HG03095 (cell line): ENCODE measurements at regions not wholly inside any gene's neighbourhood (a gene's known extent, or its start where the extent isn't known, plus 50 kb on each side); places are given as distances from the start of the nearest gene placed in this dataset.
"Not testable (repeated sequence)": the region's sequence is repeated elsewhere in the genome, so short reads cannot be mapped to it uniquely, and the experiment has no call there.

Experiments used
- ATAC-seq: cut with Tn5 transposase; IDR thresholded peaks from one replicate; pipeline ENCODE4 v1.9.1; 2021; ENCODE audit warnings: moderate library complexity; ENCODE audit not compliant: unreplicated experiment

DNA sequence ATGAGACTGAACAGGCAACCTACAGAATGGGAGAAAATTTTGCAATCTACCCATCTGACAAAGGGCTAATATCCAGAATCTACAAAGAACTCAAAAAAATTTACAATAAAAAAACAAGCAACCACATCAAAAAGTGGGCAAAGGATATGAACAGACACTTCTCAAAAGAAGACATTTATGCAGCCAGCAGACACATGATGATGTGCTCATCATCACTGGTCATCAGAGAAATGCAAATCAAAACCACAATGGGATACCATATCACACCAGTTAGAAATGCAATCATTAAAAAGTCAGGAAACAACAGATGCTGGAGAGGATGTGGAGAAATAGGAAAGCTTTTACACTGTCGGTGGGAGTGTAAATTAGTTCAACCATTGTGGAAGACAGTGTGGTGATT, 51.7 kb upstream of the PAXBP1 start:
- ATAC-seq: not testable (repeated sequence)

DNA sequence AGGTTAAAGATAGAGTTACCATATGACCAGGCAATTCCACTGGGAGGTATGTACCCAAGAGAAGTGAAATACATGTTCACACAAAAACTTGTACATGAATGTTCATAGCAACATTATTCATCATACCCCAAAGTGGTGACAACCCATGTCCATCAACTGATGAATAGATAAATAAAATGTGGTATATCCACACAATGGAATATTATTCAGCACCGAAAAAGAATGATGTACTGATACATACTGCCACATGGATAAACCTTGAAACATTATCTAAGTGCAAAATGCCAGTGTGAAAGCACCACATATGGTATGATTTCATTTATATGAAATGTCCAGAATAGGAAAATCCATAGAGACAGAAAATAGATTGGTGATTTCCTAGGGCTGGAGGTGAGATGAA, 53.4 kb upstream of the PAXBP1 start:
- no peak for ATAC-seq

DNA sequence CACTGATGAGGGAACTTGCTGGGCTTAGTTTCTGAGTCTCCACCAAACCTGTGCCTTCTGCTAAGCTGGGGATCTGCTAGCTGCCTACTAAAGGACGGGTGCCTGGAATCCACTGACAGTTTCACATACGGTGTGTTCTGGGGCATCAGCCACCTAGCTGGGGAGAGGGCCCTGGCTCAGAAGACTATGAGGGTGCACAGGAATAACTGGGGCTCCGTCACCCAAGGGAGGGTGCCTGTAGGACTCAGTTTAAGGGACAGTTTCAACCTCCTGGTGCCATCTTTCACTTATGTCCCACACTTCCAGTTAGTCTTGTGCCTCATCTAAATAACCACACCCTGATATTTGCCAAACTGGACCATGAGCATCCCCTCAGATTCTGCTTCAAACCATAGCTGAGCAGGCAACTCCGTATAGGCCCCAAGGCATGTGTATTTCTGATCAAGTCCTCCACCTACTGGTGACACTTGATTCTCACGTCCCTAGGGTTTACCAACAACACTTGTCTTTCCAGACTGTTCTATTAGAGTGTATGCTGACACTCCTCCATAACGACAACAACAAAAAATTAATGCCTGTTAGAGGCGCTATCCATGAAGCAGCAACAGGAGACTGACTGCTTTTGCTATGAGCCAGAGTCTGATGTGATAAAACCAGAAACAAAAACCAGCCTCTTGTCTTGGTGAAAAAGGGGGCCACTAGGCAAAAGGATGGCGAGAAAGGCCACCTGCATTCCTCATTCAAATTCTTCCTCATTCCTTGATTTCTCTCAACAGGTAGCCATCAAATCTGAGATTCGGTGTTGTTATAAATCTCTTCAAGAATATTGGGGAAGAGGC, 55.0 kb upstream of the PAXBP1 start:
- peak; percentile 68 for ATAC-seq

DNA sequence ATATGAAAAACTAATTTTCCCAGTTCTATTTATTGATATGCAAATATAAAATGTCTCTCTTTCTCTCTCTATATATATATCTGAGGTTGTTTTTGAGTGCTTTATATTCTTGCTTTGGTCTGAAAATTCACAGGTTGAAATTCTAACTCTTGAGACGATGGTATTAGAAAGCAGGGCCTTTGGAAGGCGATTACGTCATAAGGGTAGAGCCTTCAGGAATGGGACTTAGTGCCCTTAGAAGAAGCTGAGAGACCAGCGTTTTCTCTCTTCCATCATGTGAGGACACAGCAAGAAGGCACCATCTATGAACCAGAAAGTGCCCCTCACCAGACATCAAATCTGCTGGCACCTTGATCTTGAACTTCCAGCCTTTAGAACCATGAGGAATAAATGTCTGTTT, 57.4 kb upstream of the PAXBP1 start:
- ATAC-seq: no peak

DNA sequence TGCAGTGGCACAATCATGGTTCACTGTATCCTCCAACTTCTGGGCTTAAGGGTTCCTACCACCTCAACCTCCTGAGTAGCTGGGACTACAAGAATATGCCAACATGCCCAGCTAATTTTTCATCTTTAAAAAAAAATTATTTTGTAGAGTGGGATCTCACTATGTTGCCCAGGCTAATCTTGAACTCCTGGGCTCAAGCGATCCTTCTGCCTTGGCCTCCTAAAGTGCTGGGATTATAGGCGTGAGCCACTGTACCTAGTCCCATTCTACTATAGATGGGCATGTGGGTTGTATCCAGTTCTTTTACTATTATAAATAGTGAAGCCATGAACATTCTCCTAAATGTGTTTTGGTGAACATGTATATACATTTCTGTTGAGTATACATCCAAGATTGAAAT, 57.9 kb upstream of the PAXBP1 start:
- ATAC-seq: no peak

DNA sequence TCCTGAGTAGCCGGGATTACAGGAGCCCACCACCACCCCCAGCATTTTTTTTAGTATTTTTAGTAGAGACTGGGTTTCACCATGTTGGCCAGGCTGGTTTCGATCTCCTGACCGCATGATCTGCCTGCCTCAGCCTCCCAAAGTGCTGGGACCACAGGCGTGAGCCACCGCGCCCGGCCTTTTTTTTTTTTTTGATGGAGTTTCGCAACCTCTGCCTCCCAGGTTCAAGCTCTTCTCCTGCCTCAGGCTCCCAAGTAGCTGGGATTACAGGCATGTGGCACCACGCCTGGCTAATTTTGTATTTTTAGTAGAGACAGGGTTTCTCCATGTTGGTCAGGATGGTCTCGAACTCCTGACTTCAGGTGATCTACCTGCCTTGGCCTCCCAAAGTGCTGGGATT, 60.2 kb upstream of the PAXBP1 start:
- ATAC-seq: not testable (repeated sequence)

DNA sequence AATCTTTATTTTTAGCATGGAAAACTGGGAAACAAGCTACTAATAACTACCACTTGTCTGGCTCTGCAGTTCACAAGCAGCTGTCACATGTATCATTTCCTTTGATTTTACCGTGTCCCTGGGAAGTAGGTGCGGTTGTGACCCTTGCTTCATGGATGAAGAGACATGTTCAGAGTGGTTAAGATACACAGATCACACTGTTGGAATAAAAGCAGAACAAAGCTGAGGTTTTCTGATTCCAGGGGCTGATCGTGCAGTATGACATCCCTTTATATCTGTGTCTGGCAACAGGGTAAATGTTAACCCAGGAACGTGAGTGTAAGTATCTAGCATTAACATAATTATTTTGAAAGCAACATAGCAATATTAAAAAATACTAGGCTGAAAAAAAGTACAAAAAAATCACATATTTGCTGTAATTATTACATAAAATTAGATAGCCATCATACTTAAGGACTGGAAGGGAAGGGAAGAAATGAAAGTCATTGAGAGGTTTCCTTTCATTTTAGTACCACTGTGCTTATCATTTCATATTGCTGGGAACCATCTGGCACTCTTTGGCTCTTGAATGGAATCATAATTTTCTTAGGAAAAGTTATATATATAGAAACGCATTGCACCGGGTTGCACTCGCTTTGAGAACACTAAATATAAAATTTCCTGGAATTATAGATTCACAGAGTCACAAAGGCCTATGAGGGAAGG, 62.8 kb upstream of the PAXBP1 start:
- no peak for ATAC-seq

DNA sequence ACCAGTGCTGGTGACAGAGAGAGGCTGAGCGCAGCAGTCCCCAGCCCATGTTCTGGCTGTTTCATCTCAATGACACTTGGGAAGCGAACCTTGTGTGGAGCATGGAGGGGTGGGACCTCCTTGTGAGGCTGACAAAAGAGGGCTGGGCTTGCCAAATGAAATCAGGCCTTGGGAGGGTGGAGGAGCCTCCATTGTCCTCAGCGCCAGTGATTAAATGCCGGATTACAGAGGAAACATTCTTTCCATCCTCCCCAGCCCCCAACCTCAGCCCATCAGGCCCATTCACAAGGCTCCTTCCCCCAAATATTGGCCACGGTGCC, 63.3 kb upstream of the PAXBP1 start:
- no peak for ATAC-seq

DNA sequence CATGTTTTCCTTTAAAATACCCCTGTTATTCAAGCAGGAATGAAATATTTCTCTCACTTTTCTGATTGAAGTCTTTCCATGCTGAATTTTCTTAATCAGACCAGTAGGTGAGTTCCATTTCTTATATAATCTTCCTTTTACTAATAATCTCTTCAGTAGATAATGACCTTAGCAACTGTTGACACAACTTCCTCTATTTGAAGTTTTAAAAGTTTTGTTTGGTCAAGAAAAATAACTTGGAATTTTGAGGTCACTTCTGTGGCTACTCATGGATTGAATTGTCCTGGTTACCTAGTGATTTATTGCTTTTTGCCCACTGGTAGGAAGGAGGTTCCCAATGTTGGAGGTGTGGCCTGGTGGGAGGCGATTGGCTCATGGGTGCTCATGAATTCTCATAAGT, 70.6 kb upstream of the PAXBP1 start:
- no peak for ATAC-seq

DNA sequence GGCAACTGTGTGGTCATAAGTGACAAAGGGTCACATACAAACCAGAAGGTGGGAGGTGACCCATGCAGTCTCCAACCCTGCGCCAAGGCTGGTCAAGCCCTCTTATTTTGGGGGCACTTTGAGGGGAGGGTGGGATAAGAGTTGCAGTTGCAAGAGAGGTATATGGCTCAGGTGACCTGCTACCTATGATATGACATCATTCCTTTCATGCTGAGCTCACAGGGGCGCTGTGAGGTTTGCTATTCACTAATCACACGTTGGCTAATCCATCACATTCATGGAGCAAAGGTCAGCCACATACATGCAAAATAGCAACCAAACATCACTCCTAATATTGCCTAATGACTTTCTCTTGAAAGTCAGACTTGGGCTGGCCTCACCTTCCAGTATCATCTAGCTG, 72.0 kb upstream of the PAXBP1 start:
- no peak for ATAC-seq

DNA sequence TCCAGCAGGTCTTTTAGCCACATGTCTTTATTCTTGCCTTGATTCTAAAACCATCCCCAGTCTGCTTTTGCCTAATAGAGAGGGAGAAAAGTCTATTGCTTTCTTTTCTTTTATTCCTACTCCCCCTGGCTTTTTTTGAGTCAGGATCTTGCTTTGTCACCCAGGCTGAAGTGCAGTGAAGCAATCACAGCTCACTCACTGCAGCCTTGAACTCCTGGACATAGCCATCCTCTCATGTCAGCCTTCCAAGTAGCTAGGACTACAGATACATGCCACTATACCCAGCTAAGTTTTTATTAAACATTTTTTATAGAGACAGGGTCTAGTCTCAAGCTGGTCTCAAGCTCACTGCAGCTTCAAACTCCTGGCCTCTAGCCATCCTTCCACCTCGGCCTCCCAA, 72.5 kb upstream of the PAXBP1 start:
- ATAC-seq: no peak

DNA sequence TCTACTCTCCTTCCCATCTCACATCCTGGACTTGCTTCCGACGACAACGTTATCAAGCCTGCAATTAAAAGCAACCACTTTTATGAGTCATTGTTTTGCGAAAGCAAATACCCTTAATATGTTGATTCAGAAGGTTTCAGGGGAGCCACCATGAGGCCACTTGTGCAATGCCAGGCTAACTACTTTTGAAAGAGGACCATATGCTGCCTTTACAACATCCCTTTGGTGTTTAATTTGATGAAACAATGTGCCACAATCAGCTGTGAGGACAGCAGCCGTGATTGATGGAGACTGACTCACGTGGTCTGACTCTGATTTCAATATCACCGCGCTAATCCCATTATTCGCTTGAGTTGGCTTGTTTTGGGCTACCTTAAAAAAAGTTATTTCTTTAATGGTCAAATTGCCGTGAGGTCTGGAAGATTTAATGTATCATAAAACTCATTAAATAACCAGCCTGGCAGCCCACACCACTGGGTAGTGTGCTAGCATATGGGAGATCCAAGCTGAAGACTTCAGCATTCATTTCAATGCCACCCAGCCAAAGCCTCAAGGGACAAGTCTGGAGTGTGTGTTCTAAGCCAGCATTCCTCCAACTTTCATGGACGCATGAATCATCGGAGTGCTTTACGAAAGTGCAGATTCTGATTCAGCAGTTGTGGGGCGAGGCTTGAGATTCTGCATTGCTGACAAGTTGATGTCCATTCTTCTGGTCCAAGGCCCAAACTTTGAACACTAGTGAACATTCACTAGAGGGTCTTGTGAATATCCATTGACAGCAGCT, 73.3 kb upstream of the PAXBP1 start:
- ATAC-seq: no peak

DNA sequence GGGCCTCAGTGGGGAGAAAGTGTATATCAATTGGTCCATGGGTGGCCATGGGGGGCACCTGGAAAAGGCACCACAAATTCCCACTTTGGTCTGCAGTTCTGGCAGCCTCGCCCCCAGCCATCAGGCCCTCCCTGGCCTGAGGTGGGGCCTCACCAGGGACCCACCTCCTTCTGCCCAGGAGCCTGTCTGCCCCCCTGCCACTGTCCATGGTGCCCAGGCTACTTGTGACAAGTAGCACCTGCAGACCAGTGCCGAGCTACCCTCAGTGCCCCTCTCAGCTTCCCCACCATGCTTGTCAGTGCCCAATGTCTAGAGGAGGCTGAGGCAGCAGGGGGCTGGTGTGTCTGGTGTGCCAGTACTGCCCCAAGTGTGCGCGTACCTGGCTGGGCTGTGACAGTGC, 87.1 kb upstream of the PAXBP1 start:
- ATAC-seq: no peak

DNA sequence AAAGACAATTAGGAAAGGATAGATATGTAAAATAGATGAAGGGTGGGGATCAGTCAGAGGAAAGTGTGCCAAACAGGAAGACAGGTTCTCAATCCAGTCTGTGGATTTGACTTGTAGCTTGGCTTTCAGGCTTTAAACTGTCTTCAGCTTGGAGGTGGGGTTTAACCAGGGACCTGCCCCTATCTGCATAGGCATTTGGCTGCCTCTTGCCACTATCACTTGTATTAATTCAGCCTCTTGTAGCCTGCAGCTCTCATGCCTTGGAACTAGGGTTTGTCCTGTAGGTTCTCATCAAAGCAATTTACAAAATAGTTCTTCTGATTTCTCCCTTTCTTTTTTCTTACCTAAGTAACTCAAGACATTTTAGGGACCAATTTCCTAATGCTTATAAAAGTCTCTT, 88.8 kb upstream of the PAXBP1 start:
- no peak for ATAC-seq

DNA sequence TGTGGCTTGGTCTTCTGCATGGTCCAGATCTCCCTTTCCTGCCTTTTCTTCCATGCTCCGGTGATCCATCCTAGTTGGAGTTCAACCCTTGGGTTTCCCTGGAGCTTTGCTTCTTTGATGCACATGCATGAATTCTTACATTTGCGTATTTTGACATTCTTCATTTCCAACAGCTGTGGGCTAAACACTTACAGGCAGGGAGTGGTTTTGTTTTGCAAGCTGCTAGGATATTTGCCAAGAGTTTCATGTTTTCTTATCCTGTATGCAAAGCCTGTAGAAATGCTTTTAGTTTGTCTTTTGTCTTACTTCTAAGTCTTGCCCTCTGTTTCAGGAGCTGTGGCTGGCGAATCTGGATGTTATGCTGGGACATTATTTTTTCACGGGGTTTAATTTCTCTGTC, 90.3 kb upstream of the PAXBP1 start:
- ATAC-seq: no peak

DNA sequence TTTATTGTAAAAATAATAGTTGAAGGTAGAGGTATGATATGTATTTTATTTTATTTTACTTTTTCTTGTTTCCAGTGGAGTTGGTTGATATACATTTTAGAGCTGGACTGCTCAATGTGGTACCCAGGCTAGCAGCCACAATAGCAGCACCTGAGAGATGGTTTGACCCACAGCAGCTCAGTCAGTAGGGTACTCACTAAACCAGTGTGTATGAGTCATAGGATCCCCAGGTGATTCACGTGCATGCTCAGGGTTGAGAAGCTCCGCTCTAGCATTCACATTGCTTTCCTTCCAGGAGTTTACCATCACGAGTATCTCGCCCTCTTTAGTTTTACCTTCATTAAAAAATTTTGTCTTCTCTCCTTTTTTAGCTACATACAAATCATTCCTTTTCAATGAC, 96.0 kb upstream of the PAXBP1 start:
- ATAC-seq: no peak

DNA sequence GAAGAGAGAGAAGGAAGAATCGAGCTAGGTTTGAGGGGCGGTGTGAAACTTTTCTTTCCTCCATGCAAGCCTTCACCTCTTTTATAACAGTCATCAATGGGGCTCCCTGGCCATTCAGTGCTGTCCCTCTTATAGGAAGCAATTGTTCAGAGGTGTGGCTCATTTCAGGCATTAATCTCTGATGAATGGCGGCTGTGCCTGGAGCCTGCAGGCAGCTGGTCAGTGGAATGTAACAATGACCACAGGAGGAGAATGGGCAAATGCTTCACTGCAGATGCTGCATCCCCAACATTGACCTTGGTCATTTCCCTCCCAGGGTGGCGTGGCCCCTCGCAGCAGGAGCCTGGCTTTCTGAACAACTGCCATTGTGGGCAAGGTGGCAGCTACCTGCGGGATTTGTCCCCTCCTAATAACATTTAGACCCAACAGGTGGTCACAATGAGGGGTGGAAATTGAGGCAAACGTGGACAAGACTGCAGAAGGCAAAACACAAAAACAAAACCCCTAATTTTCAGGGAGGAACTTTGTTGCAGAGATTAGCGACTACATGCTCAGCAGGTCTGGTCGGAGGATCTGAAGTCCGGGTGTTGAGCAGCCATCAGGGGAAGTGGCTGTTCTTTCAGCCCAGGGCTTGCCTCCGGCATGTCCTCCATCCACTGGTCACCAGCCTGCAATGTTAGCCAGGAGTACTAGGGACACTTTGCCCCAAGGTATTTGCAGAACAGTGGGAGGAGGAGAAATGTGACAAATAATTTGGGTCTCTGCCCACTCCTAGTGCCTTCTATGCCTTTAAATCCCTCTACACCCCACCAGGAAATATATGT, 97.3 kb upstream of the PAXBP1 start:
- ATAC-seq: no peak

DNA sequence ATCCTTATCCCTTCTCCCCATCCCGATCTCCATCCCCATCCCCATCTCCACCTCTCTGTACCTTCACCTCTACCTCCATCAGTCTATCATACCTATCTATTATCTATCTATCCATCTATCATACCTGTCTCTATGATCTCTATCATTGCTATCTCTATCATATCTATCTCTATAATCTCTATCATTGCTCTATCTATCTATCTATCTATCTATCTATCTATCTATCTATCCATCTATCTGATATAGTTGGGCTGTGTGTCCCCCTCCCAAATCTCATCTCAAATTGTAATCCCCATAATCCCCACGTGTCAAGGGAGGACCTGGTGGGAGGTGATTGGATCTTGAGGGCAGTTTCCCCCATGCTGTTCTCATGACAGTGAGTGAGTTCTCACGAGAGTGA, 97.9 kb upstream of the PAXBP1 start:
- no peak for ATAC-seq

DNA sequence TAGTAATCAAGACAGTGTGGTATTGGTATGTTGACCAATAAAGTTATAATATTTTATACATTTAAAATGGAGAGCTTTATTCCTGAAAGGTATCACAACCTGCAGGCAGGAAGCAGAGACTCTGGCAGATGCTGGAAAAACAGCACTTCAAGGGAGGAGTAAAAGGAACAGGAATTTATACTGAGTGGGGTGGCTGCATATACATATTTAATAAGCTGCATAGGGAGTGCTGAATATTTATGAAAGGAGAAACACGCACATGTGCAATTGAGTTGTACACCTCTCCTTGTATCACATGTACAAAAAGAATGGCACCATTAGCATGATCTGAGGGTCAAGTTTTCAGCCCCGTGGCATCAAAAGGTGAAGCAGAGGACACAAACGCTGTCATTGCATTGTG, 104.9 kb upstream of the PAXBP1 start:
- ATAC-seq: no peak

DNA sequence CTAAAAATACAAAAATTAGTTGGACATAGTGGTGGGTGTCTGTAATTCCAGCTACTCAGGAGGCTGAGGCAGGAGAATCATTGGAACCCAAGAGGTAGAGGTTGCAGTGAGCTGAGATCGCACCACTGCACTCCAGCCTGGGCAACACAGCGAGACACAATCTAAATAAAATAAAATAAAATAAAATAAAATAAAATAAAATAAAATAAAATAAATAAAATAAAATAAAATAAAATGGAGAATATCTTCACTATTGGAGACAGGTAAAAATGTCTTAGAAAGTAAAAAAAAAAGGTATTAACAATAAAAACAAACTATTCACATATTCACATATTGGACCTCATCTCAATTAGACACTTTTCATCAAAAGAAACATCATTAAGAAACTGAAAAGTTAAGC, 106.3 kb upstream of the PAXBP1 start:
- not testable (repeated sequence) for ATAC-seq

DNA sequence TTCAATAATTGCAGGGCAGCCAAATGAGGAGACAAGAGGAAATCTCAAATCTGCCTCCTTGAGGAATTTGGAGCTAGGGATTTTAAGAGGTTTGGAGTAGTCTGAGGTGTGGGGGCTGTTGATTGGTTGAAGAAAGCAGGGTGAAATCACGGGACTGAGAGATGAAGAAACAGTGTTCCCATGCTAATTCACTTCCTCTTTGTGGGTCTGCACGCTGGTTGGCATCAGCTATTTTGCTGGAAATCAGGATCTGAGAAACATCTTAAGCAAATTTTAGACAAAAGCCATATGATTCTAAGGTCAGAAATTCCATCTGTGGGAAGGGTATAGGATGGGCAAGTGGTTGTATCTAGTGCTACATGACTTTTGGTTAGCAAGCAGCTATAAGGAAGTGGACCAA, 107.1 kb upstream of the PAXBP1 start:
- no peak for ATAC-seq
